T-cell (primary cell): ENCODE measurements at regions not wholly inside any gene's neighbourhood (a gene's known extent, or its start where the extent isn't known, plus 50 kb on each side); places are given as distances from the start of the nearest gene placed in this dataset.

Experiments used
- ATAC-seq, 4 experiments: fragments of 200-7000 bp in 3 of 4; fragments of 150-1000 bp in 1 of 4; cut with Tn5 transposase; replicated peaks in 1 of 4; 1 replicate in 3 of 4; 2 replicates in 1 of 4; pipeline ENCODE4 v1.10.0; 2021; ENCODE audit warnings: moderate library complexity in 3 of 4, mild to moderate bottlenecking in 2 of 4, moderate number of reproducible peaks in 1 of 4
- CTCF ChIA-PET, 2 donors: fragments of 300-600 bp; sonication (Branson Sonifier 250); formaldehyde crosslinking; loops; one replicate each; lab custom pipeline; 2022; ENCODE audit warnings: antibody characterized with exemption in 2 of 2; lab: Charles Lee
- POLR2A ChIA-PET, 2 donors: fragments of 300-600 bp; sonication (Branson Sonifier 250); formaldehyde crosslinking; loops; one replicate each; lab custom pipeline; 2022; ENCODE audit warnings: antibody characterized with exemption in 2 of 2; lab: Charles Lee
- DNase-seq, 35 experiments: peaks; one replicate each; pipeline versions ENCODE4 v3.0.0 to v3.0.0-alpha.2; 2013 to 2023
- H3K27ac ChIP-seq: one replicate; pipeline ENCODE4 v1.5.1; 2013; ENCODE audit warnings: low read length
- H3K27me3 ChIP-seq, 2 experiments: replicated peaks in 1 of 2; 1 replicate in 1 of 2; 2 replicates in 1 of 2; pipeline versions ENCODE4 v1.6.1 to v1.7.0; 2013; ENCODE audit warnings: low read length in 1 of 2, mixed read lengths in 1 of 2; ENCODE audit not compliant: control insufficient read depth in 2 of 2, insufficient read depth in 2 of 2; ENCODE audit errors: extremely low read depth in 1 of 2
- H3K36me3 ChIP-seq, 2 donors: 1 replicate in 1 of 2; 2 replicates in 1 of 2; pipeline versions ENCODE4 v1.6.1 to v1.7.0; 2013; ENCODE audit warnings: low read length in 1 of 2; ENCODE audit not compliant: control insufficient read depth in 2 of 2, insufficient read depth in 1 of 2; ENCODE audit errors: extremely low read depth in 1 of 2
- H3K4me1 ChIP-seq, 2 experiments: 1 replicate in 1 of 2; 2 replicates in 1 of 2; pipeline versions ENCODE4 v1.6.1 to v1.7.0; 2013; ENCODE audit warnings: low read length in 2 of 2, mixed read lengths in 1 of 2; ENCODE audit not compliant: insufficient read depth in 2 of 2, control insufficient read depth in 1 of 2; ENCODE audit errors: extremely low read depth in 1 of 2
- H3K4me3 ChIP-seq, 2 donors: 1 replicate in 1 of 2; 2 replicates in 1 of 2; pipeline versions ENCODE4 v1.5.1 to v1.7.0; 2013; ENCODE audit warnings: mild to moderate bottlenecking in 2 of 2, low read length in 1 of 2, moderate library complexity in 1 of 2; ENCODE audit not compliant: control insufficient read depth in 1 of 2; ENCODE audit errors: extremely low read depth in 1 of 2
- H3K9me3 ChIP-seq: 2 replicates; pipeline ENCODE4 v1.7.0; 2013
- H3K27ac Mint-ChIP-seq, 2 donors: one replicate each; pipeline ENCODE4 v1.8.0; 2020 to 2021; ENCODE audit warnings: mild to moderate bottlenecking in 2 of 2, mixed read lengths in 2 of 2
- H3K27me3 Mint-ChIP-seq, 2 donors: one replicate each; pipeline ENCODE4 v1.8.0; 2021 to 2022; ENCODE audit warnings: mixed read lengths in 2 of 2
- H3K36me3 Mint-ChIP-seq: one replicate; pipeline ENCODE4 v1.8.0; 2021; ENCODE audit warnings: mixed read lengths
- H3K4me1 Mint-ChIP-seq, 3 donors: one replicate each; pipeline ENCODE4 v1.8.0; 2020 to 2022; ENCODE audit warnings: mixed read lengths in 3 of 3, mild to moderate bottlenecking in 1 of 3
- H3K4me3 Mint-ChIP-seq, 3 donors: one replicate each; pipeline ENCODE4 v1.8.0; 2020 to 2022; ENCODE audit warnings: mild to moderate bottlenecking in 3 of 3, mixed read lengths in 3 of 3, moderate library complexity in 3 of 3
- H3K9me3 Mint-ChIP-seq, 3 donors: one replicate each; pipeline ENCODE4 v1.8.0; 2020 to 2022; ENCODE audit warnings: mixed read lengths in 3 of 3
- WGBS: methylation state at CpG from one replicate; pipeline ENCODE4 v1.1.5; 2013; ENCODE audit warnings: missing lambda C conversion rate; ENCODE audit not compliant: insufficient coverage; 5-methylcytosine and 5-hydroxymethylcytosine counted together

- Histone ChIP-seq H3K36me3 (no peaks in the 10 kb centered on the region), H3K27ac (no peak overlapping the region), H3K27me3 (peaks cover 0 to 13% of the 10 kb centered on the region in 2 experiments), H3K9me3 (no peaks in the 10 kb centered on the region), H3K4me1 (peaks cover 4 to 9% of the 10 kb centered on the region in 2 experiments), H3K4me3 (no peak overlapping the region)
- POLR2A ChIA-PET, result no interaction called here
- H3K4me3 Mint-ChIP-seq, result peak overlapping the region; percentile 22 to 58 (median 51)
- WGBS, result 33% methylated on average over 25 of the region's 26 CpGs
- ATAC-seq, result peak; percentile 61 to 76 (median 74)
- DNase-seq, result peak; percentile 27 to 79 (median 66)
- H3K27ac Mint-ChIP-seq, result peak overlapping the region; percentile 75 to 88
- peaks cover 8% of the 10 kb centered on the region in 2 donors for H3K27me3 Mint-ChIP-seq
- peaks cover 0 to 5% (median 0%) of the 10 kb centered on the region in 3 donors for H3K9me3 Mint-ChIP-seq
- H3K36me3 Mint-ChIP-seq, result no peaks in the 10 kb centered on the region
- H3K4me1 Mint-ChIP-seq, result peaks cover 8 to 9% (median 8%) of the 10 kb centered on the region in 3 donors
- CTCF ChIA-PET, result interaction anchor here (0.5 to 6.6 kb wide), 19 partner anchors 12 to 1267 kb away, joined by 3 to 87 read pairs (median 4); partner anchors contain the start of gene SUPT3H (in 2 of the 2)
These were observed 268.2 kb downstream of the CDC5L start for GRCh38 chr6:44655412-44656342.

- H3K27ac Mint-ChIP-seq, result no peak overlapping the region
- 100% methylated on average over 1 of the region's 6 CpGs for WGBS
- H3K27me3 Mint-ChIP-seq, result peaks cover 5 to 11% of the 10 kb centered on the region in 2 donors
- Histone ChIP-seq H3K4me3 (no peak overlapping the region), H3K27ac (no peak overlapping the region), H3K4me1 (peaks cover 4 to 9% of the 10 kb centered on the region in 2 experiments), H3K36me3 (no peaks in the 10 kb centered on the region), H3K27me3 (peaks cover 0 to 13% of the 10 kb centered on the region in 2 experiments), H3K9me3 (no peaks in the 10 kb centered on the region)
- no peak for DNase-seq
- H3K9me3 Mint-ChIP-seq, result peaks cover 0 to 5% (median 0%) of the 10 kb centered on the region in 3 donors
- peaks cover 8 to 9% (median 8%) of the 10 kb centered on the region in 3 donors for H3K4me1 Mint-ChIP-seq
- POLR2A ChIA-PET, result no interaction called here
- ATAC-seq, result no peak
- no peaks in the 10 kb centered on the region for H3K36me3 Mint-ChIP-seq
- H3K4me3 Mint-ChIP-seq, result no peak overlapping the region
- CTCF ChIA-PET, result interaction anchor here (0.6 to 6.6 kb wide), 7 partner anchors 14 to 1266 kb away, joined by 3 to 87 read pairs (median 6); no protein-coding TSS in a partner anchor
These were observed 269.2 kb downstream of the CDC5L start for GRCh38 chr6:44656691-44657090.

- peaks cover 0 to 13% of the 10 kb centered on the region in 2 experiments for H3K27me3 ChIP-seq
- no peak overlapping the region for H3K27ac ChIP-seq
- Mint-ChIP-seq H3K27me3 (peaks cover 4 to 11% of the 10 kb centered on the region in 2 donors), H3K27ac (no peak overlapping the region), H3K9me3 (peaks cover 0 to 5% (median 0%) of the 10 kb centered on the region in 3 donors), H3K36me3 (no peaks in the 10 kb centered on the region), H3K4me1 (peaks cover 8 to 9% (median 8%) of the 10 kb centered on the region in 3 donors), H3K4me3 (no peak overlapping the region)
- peaks cover 4 to 9% of the 10 kb centered on the region in 2 experiments for H3K4me1 ChIP-seq
- ChIA-PET CTCF (interaction anchor here (0.6 to 6.6 kb wide), 8 partner anchors 13 to 1265 kb away, joined by 3 to 87 read pairs (median 4); no protein-coding TSS in a partner anchor), POLR2A (no interaction called here)
- WGBS, result 87% methylated on average over 3 of the region's 10 CpGs
- H3K36me3 ChIP-seq, result no peaks in the 10 kb centered on the region
- H3K9me3 ChIP-seq, result no peaks in the 10 kb centered on the region
- DNase-seq, result no peak
- H3K4me3 ChIP-seq, result no peak overlapping the region
- no peak for ATAC-seq
These were observed 269.8 kb downstream of the CDC5L start for GRCh38 chr6:44657206-44657819.

GRCh38 chr6:44658571-44658970, 271.1 kb downstream of the CDC5L start:
- peaks cover 4 to 9% of the 10 kb centered on the region in 2 experiments for H3K4me1 ChIP-seq
- ChIA-PET POLR2A (no interaction called here), CTCF (no interaction called here)
- no peak overlapping the region for H3K27ac Mint-ChIP-seq
- H3K4me3 Mint-ChIP-seq, result no peak overlapping the region
- H3K4me3 ChIP-seq, result no peak overlapping the region
- H3K27me3 Mint-ChIP-seq, result peaks cover 0 to 11% of the 10 kb centered on the region in 2 donors
- DNase-seq, result no peak
- no peaks in the 10 kb centered on the region for H3K9me3 ChIP-seq
- no peak for ATAC-seq
- peaks cover 8 to 9% (median 8%) of the 10 kb centered on the region in 3 donors for H3K4me1 Mint-ChIP-seq
- no peaks in the 10 kb centered on the region for H3K36me3 ChIP-seq
- H3K27me3 ChIP-seq, result peaks cover 0 to 8% of the 10 kb centered on the region in 2 experiments
- no peak overlapping the region for H3K27ac ChIP-seq
- peaks cover 0 to 5% (median 0%) of the 10 kb centered on the region in 3 donors for H3K9me3 Mint-ChIP-seq
- no peaks in the 10 kb centered on the region for H3K36me3 Mint-ChIP-seq

- peaks cover 4 to 9% of the 10 kb centered on the region in 2 experiments for H3K4me1 ChIP-seq
- H3K27ac ChIP-seq, result no peak overlapping the region
- H3K9me3 ChIP-seq, result no peaks in the 10 kb centered on the region
- CTCF ChIA-PET, result interaction anchor here in 1 of 2 donors (0.7 kb wide), 1 partner anchor 1268 kb away, joined by 3 read pairs; no protein-coding TSS in a partner anchor
- H3K36me3 ChIP-seq, result no peaks in the 10 kb centered on the region
- H3K4me3 ChIP-seq, result no peak overlapping the region
- POLR2A ChIA-PET, result no interaction called here
- Mint-ChIP-seq H3K4me1 (peaks cover 6 to 8% (median 8%) of the 10 kb centered on the region in 3 donors), H3K27ac (no peak overlapping the region), H3K9me3 (peaks cover 0 to 5% (median 0%) of the 10 kb centered on the region in 3 donors), H3K27me3 (peaks cover 0 to 6% of the 10 kb centered on the region in 2 donors), H3K4me3 (no peak overlapping the region), H3K36me3 (no peaks in the 10 kb centered on the region)
- ATAC-seq, result no peak
- DNase-seq, result no peak
- 85% methylated on average over 4 of the region's 5 CpGs for WGBS
- peaks cover 0 to 3% of the 10 kb centered on the region in 2 experiments for H3K27me3 ChIP-seq
These were observed 272.2 kb downstream of the CDC5L start for GRCh38 chr6:44659726-44660125.
